GM13977 (cell line): ENCODE measurements at regions not wholly inside any gene's neighbourhood (a gene's known extent, or its start where the extent isn't known, plus 50 kb on each side); places are given as distances from the start of the nearest gene placed in this dataset.

Experiments
- DNase-seq: peaks from one replicate; pipeline ENCODE4 v3.0.0; 2012; ENCODE audit warnings: low spot score
- in situ Hi-C: fragments of 300-500 bp; cut with MboI; formaldehyde crosslinking; loops from one replicate; pipeline ENCODE4 v1.12.0; 2022; ENCODE audit warnings: low sequenced_read_pairs, low pct_unique_long_range_greater_than_20kb, mixed read lengths, inconsistent platforms; ENCODE audit not compliant: unreplicated experiment
- TF ChIP-seq, protein P1 (sequence below): IDR thresholded peaks from 2 replicates; pipeline ENCODE4 v1.5.1; 2012; ENCODE audit warnings: mild to moderate bottlenecking, control low read depth; ENCODE audit not compliant: insufficient read depth; ENCODE audit errors: extremely low read depth, missing control alignments

DNA sequence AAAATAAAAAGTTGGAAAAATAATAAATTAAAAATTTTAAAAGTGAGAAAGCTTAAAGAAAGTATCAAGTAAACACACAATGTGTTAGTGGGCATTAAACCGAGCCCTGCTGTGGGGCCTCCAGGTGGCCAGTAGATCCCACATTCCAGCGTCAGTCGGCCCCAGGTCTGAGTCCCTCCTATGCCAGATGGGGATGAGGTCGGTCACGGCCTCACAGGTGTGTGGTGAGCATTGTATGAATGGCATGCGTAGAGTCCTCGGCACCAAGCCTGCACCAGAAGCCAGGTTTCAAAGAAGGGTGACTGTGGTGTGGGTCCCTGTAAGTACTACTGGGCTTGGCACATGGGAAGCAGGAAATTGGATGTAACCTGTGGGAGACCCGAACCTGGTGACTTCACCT, 75.6 kb upstream of the MSX1 start:
- in situ Hi-C loops = no loop called here
- TF ChIP-seq, protein P1, sequence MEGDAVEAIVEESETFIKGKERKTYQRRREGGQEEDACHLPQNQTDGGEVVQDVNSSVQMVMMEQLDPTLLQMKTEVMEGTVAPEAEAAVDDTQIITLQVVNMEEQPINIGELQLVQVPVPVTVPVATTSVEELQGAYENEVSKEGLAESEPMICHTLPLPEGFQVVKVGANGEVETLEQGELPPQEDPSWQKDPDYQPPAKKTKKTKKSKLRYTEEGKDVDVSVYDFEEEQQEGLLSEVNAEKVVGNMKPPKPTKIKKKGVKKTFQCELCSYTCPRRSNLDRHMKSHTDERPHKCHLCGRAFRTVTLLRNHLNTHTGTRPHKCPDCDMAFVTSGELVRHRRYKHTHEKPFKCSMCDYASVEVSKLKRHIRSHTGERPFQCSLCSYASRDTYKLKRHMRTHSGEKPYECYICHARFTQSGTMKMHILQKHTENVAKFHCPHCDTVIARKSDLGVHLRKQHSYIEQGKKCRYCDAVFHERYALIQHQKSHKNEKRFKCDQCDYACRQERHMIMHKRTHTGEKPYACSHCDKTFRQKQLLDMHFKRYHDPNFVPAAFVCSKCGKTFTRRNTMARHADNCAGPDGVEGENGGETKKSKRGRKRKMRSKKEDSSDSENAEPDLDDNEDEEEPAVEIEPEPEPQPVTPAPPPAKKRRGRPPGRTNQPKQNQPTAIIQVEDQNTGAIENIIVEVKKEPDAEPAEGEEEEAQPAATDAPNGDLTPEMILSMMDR = no peak

DNA sequence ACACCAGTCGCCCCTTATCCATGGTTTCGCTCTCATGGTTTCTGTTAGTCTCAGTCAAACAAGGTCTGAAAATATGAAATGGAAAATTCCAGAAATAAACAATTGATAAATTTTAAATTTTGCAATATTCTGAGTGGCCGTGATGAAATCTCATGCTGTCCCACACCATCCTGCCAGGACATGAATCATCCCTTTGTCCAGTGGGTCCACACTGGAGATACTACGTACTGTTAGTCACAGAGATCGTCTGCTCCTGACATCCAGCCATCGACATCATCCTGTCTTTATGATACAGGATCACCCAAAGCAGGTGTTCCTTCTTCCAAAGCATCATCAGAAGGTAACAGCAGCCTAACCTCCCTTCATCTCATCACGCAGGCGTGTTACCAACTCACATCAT, 76.5 kb upstream of the MSX1 start:
- TF ChIP-seq, protein P1 = no peak
- in situ Hi-C loops = no loop called here

More for the DNA sequence above, 75.6 kb upstream of the MSX1 start:
- no peak for DNase-seq

DNA sequence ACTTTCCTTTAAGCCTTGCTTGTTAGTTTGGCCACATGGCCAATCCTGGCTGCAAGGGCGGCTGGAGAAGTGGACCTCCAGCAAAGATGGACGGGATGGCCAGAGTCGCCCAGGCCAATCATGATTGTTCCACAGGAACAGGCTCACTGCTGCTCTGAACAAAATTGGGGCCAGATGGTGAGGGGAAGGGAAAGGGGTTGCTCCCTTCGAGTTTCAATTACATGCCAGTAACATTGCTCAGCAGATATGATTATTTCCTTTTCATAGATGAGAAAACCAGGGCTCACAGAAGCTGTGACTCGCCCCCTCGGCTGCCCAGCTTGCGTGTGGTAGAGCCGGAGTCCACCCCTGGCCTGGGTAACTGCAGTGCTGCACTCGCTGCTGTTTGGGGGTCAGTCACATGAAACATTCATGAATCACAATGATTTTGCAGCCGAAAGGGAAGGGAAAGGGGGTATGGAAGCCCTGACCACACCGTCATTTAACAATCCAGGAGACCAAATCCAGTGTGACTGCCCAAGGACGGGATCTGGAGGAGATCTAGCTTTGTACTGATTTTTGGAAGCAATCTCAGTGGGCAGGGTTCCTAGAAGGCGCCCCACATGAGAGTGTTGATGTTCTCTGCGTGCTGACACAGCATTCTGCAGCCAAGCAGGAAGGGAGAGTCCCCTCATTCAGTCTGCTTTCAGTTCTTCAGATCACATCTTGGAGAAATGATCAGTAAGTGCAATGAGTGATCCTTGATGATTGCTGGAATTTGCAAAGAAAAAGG, 77.3 kb upstream of the MSX1 start:
- TF ChIP-seq, protein P1 = no peak
- in situ Hi-C loops = no loop called here
- DNase-seq = no peak

More for the DNA sequence above, 76.5 kb upstream of the MSX1 start:
- DNase-seq = no peak

DNA sequence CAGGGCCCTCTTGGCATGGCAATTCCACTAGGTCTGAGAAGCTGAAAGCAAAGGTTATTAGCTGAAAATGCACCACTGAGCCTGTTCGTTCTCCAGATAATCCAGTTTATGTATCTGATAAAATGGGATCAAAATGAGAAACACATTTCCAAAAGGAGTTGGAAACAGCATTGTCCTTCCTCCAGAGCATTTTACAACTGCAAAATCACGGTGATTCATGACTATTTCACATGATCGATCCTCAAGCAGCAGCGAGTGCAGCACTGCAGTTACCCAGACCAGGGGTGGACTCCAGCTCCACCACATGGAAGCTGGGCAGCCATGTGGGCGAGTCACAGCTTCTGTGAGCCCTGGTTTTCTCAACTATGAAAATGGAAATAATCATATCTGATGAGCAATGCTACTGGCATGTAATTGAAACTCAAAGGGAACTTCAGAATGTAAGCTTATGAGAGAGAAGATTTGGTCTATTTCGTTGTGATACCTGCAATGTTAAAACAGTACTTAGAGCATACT, 78.7 kb upstream of the MSX1 start:
- TF ChIP-seq, protein P1 = no peak
- no peak for DNase-seq
- in situ Hi-C loops = no loop called here

DNA sequence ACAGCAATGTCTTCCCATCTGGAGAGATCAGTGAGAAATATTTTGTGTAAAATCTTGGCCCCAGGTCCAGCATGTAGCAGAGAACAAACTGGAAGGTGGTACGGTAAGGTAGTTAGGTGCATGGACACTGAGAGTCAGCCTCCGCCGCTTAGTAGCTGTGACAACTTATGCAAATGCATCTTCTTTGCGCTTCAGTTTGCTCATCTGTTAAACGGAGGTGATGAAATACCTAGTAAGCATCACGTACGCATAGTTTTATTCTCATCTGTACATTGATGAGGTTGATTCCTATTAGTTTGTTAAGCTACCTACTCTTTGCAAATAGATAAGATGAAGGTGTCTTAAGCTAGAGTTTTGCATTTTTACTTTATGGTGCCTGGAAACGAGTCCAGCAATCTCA, 80.0 kb upstream of the MSX1 start:
- DNase-seq = no peak
- TF ChIP-seq, protein P1 = no peak
- in situ Hi-C loops = no loop called here

DNA sequence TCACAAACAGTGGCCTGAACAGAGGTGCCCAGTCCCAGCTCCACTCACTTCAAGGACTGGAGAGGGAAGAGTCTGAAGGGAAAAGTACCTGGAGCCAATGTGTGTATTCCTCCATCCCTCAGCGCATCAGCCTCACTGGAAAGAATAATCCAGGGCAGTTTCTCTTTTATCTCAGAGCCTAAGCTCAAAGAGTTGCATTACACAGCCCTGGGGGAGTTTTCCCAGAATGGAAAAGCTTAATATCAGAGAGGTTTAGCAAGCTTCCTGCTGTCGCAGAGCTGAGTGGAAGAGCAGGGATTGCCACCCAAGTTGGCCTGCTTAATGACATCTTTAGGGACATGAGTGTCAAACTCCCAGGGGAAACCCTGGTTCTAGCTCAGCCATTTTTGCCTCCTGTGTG, 80.4 kb upstream of the MSX1 start:
- in situ Hi-C loops = no loop called here
- TF ChIP-seq, protein P1 = no peak
- DNase-seq = no peak
